Panc1 (cell line): ENCODE measurements at regions not wholly inside any gene's neighbourhood (a gene's known extent, or its start where the extent isn't known, plus 50 kb on each side); places are given as distances from the start of the nearest gene placed in this dataset.

ENCODE experiments used
- ATAC-seq: fragments of 200-7000 bp; cut with Tn5 transposase; 2 replicates; pipeline ENCODE4 v1.9.1; 2020; ENCODE audit warnings: mild to moderate bottlenecking, moderate library complexity
- BruUV-seq: library from RNA; stranded (reverse); fragments of 400-500 nt; replicated peaks from 2 replicates; lab custom pipeline; 2021; lab: Mats Ljungman, UMichigan
- CTCF ChIA-PET: fragments of 300-600 bp; sonication (Branson Sonifier 250); formaldehyde crosslinking; loops from one replicate; lab custom pipeline; 2022; ENCODE audit warnings: antibody characterized with exemption; lab: Charles Lee
- POLR2A ChIA-PET: fragments of 300-600 bp; sonication (Branson Sonifier 250); formaldehyde crosslinking; loops from one replicate; lab custom pipeline; 2022; ENCODE audit warnings: antibody characterized with exemption; lab: Charles Lee
- DNase-seq: peaks from one replicate; pipeline ENCODE4 v3.0.0-alpha.2; 2010; ENCODE audit warnings: low read depth, low spot score
- H3K27ac ChIP-seq: 2 replicates; pipeline ENCODE4 v1.5.1; 2011; ENCODE audit warnings: mild to moderate bottlenecking, low read length, inconsistent platforms
- H3K27me3 ChIP-seq: fragments of 200-500 bp; sonication (Bioruptor generic); 2 replicates; pipeline ENCODE4 v1.6.0; 2014; ENCODE audit warnings: low read length, inconsistent platforms; ENCODE audit not compliant: control insufficient read depth, insufficient read depth
- H3K36me3 ChIP-seq: fragments of 200-500 bp; sonication (Bioruptor generic); 2 replicates; pipeline ENCODE4 v1.5.1; 2014; ENCODE audit warnings: inconsistent platforms, mild to moderate bottlenecking, low read length, moderate library complexity; ENCODE audit not compliant: control insufficient read depth, insufficient read depth
- H3K4me1 ChIP-seq: 2 replicates; pipeline ENCODE4 v1.5.1; 2011; ENCODE audit warnings: inconsistent platforms, mild to moderate bottlenecking, low read length, moderate library complexity; ENCODE audit not compliant: control insufficient read depth, insufficient read depth
- H3K4me3 ChIP-seq, 2 experiments: 2 replicates each; pipeline ENCODE4 v1.5.1; 2011 to 2012; ENCODE audit warnings: low read depth in 2 of 2, low read length in 2 of 2, mild to moderate bottlenecking in 2 of 2, inconsistent platforms in 1 of 2, moderate library complexity in 1 of 2
- H3K9me3 ChIP-seq: fragments of 200-500 bp; sonication (Bioruptor generic); 2 replicates; pipeline ENCODE4 v1.5.1; 2014; ENCODE audit warnings: low read depth, mild to moderate bottlenecking, inconsistent platforms, low read length, moderate library complexity; ENCODE audit not compliant: control insufficient read depth, insufficient read depth
- POLR2AphosphoS5 ChIP-seq: IDR thresholded peaks from 2 replicates; pipeline ENCODE4 v1.6.1; 2012; ENCODE audit warnings: mild to moderate bottlenecking, low read depth, low read length, moderate library complexity
- SIN3A ChIP-seq: IDR thresholded peaks from 2 replicates; pipeline ENCODE4 v1.6.1; 2012; ENCODE audit warnings: low read depth, mild to moderate bottlenecking, low read length, moderate library complexity, borderline replicate concordance; ENCODE audit not compliant: insufficient read depth
- TCF7L2 ChIP-seq: IDR thresholded peaks from 2 replicates; pipeline ENCODE4 v1.6.1; 2011; ENCODE audit warnings: mild to moderate bottlenecking, low read depth, low read length, inconsistent platforms
- in situ Hi-C: cut with HindIII; loops from 2 replicates; pipeline ENCODE4 v1.10.0; 2016; ENCODE audit warnings: low sequenced_read_pairs, low pct_unique_long_range_greater_than_20kb
- intact Hi-C: fragments of 100-400 bp; cut with micrococcal nuclease; formaldehyde crosslinking; loops from one replicate; pipeline ENCODE4 v1.10.0; 2022; ENCODE audit not compliant: unreplicated experiment
- TF ChIP-seq, protein P1 (sequence below): fragments of 450-650 bp; IDR thresholded peaks from 2 replicates; pipeline ENCODE4 v1.5.1; 2017; ENCODE audit warnings: mild to moderate bottlenecking
- TF ChIP-seq, protein P2 (sequence below), 2 experiments: IDR thresholded peaks; 2 replicates each; pipeline ENCODE4 v1.6.1; 2011 to 2012; ENCODE audit warnings: low read depth in 2 of 2, control low read depth in 1 of 2, low read length in 1 of 2, mild to moderate bottlenecking in 1 of 2, moderate library complexity in 1 of 2; ENCODE audit not compliant: insufficient read depth in 1 of 2

DNA sequence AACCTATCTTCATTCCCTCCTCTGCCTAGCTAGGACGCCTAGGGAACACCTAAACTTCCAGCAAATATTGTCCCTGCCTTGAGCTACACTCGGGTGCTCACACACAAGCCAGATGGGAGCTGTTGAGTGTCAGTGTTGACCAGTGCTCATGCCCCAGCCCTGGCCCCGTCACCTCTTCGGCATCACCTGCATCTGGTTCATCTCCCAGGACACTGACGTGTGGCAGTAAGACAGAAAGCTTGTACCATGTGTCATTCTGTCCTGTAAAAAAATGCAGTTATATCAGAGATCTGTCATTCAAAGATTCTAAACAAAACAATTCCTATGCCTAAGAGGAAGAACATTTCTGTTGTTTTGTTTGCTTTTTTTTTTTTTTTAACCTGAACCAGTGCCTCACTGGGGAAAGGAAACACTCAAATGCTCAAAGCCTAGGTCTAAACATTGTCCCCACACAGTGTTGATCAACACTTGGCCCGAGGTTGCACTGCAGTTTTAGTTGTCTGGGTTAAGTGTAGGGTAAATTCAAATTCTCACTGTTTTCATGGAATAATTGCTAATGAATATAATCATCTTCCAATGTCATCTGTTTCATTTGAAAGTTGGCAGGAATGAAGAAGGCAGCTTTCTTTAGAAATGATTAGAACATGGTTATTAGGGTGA is 102.7 kb upstream of the SASH1 start:
- intact Hi-C loops (no loop called here), in situ Hi-C loops (no loop called here)
- ChIA-PET POLR2A (no interaction called here), CTCF (no interaction called here)
- ATAC-seq (no peak), DNase-seq (no peak)
- Histone ChIP-seq H3K27me3 (no peaks in the 10 kb centered on the region), H3K4me3 (no peak overlapping the region), H3K4me1 (no peaks in the 10 kb centered on the region), H3K9me3 (no peaks in the 10 kb centered on the region), H3K36me3 (no peaks in the 10 kb centered on the region), H3K27ac (no peak overlapping the region)
- TF ChIP-seq, protein P1, sequence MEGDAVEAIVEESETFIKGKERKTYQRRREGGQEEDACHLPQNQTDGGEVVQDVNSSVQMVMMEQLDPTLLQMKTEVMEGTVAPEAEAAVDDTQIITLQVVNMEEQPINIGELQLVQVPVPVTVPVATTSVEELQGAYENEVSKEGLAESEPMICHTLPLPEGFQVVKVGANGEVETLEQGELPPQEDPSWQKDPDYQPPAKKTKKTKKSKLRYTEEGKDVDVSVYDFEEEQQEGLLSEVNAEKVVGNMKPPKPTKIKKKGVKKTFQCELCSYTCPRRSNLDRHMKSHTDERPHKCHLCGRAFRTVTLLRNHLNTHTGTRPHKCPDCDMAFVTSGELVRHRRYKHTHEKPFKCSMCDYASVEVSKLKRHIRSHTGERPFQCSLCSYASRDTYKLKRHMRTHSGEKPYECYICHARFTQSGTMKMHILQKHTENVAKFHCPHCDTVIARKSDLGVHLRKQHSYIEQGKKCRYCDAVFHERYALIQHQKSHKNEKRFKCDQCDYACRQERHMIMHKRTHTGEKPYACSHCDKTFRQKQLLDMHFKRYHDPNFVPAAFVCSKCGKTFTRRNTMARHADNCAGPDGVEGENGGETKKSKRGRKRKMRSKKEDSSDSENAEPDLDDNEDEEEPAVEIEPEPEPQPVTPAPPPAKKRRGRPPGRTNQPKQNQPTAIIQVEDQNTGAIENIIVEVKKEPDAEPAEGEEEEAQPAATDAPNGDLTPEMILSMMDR: no peak
- TF ChIP-seq SIN3A (no peak), TCF7L2 (no peak), POLR2AphosphoS5 (no peak)
- TF ChIP-seq, protein P2, sequence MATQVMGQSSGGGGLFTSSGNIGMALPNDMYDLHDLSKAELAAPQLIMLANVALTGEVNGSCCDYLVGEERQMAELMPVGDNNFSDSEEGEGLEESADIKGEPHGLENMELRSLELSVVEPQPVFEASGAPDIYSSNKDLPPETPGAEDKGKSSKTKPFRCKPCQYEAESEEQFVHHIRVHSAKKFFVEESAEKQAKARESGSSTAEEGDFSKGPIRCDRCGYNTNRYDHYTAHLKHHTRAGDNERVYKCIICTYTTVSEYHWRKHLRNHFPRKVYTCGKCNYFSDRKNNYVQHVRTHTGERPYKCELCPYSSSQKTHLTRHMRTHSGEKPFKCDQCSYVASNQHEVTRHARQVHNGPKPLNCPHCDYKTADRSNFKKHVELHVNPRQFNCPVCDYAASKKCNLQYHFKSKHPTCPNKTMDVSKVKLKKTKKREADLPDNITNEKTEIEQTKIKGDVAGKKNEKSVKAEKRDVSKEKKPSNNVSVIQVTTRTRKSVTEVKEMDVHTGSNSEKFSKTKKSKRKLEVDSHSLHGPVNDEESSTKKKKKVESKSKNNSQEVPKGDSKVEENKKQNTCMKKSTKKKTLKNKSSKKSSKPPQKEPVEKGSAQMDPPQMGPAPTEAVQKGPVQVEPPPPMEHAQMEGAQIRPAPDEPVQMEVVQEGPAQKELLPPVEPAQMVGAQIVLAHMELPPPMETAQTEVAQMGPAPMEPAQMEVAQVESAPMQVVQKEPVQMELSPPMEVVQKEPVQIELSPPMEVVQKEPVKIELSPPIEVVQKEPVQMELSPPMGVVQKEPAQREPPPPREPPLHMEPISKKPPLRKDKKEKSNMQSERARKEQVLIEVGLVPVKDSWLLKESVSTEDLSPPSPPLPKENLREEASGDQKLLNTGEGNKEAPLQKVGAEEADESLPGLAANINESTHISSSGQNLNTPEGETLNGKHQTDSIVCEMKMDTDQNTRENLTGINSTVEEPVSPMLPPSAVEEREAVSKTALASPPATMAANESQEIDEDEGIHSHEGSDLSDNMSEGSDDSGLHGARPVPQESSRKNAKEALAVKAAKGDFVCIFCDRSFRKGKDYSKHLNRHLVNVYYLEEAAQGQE (IDR thresholded peaks at IDR 0.05; ENCODE audit: insufficient read depth in 1 of 2, low read depth in 2 of 2, low read length in 1 of 2): no peak
- BruUV-seq: no TSS peak

DNA sequence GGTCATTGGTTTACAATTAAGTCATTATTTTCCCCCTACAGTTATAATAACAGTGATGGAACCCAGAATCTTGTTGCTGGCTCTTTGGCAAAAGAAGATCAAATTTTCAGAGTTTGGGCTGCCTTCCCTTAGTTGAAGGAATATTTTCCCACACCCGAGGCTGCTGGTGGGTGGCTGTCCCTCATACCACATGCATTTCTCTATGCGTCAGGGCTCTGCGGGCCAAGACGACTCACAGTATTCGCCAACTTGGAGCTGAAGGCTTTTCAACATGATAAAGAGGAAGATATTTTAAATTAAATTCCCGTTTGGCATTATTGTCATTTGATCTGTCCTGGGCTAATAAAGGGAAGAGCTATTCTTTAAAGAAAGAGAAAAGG is 102.2 kb upstream of the SASH1 start:
- no peaks in the 10 kb centered on the region for H3K36me3 ChIP-seq
- H3K27ac ChIP-seq: no peak overlapping the region
- BruUV-seq: no TSS peak
- ATAC-seq: no peak
- H3K4me1 ChIP-seq: no peaks in the 10 kb centered on the region
- H3K9me3 ChIP-seq: no peaks in the 10 kb centered on the region
- H3K27me3 ChIP-seq: no peaks in the 10 kb centered on the region
- CTCF ChIA-PET: no interaction called here
- intact Hi-C loops (no loop called here), in situ Hi-C loops (no loop called here)
- POLR2A ChIA-PET: no interaction called here
- no peak for TF ChIP-seq POLR2AphosphoS5
- TF ChIP-seq TCF7L2: no peak
- TF ChIP-seq, protein P2 (IDR thresholded peaks at IDR 0.05; ENCODE audit: insufficient read depth in 1 of 2, low read depth in 2 of 2, low read length in 1 of 2): no peak
- TF ChIP-seq, protein P1: no peak
- no peak overlapping the region for H3K4me3 ChIP-seq
- no peak for DNase-seq
